CD4-positive, alpha-beta T cell (primary cell): ENCODE measurements at regions not wholly inside any gene's neighbourhood (a gene's known extent, or its start where the extent isn't known, plus 50 kb on each side); places are given as distances from the start of the nearest gene placed in this dataset.

ENCODE experiments used
- ATAC-seq: fragments of 200-7000 bp; cut with Tn5 transposase; one replicate; pipeline ENCODE4 v1.10.0; 2022; ENCODE audit warnings: mild to moderate bottlenecking; ENCODE audit not compliant: poor library complexity
- CTCF ChIA-PET: fragments of 350-600 bp; sonication (Branson Sonifier 250); formaldehyde crosslinking; loops from one replicate; lab custom pipeline; 2021; ENCODE audit warnings: antibody characterized with exemption, inconsistent platforms; lab: Charles Lee
- POLR2A ChIA-PET: fragments of 350-600 bp; sonication (Branson Sonifier 250); formaldehyde crosslinking; loops from one replicate; lab custom pipeline; 2021; ENCODE audit warnings: antibody characterized with exemption, inconsistent platforms; lab: Charles Lee
- DNase-seq, 14 experiments: peaks; one replicate each; pipeline ENCODE4 v3.0.0-alpha.2; 2013 to 2020; ENCODE audit warnings: mixed read lengths in 2 of 14
- H3K27ac ChIP-seq, 2 donors: one replicate each; pipeline versions ENCODE4 v1.5.1 to v1.7.0; 2013; ENCODE audit warnings: low read length in 2 of 2, low read depth in 1 of 2, mild to moderate bottlenecking in 1 of 2
- H3K27me3 ChIP-seq, 2 experiments: 1 replicate in 1 of 2; 2 replicates in 1 of 2; pipeline versions ENCODE4 v1.6.1 to v1.7.0; 2013; ENCODE audit warnings: low read length in 2 of 2, control low read depth in 1 of 2, mild to moderate bottlenecking in 1 of 2, moderate library complexity in 1 of 2; ENCODE audit not compliant: insufficient read depth in 2 of 2, control insufficient read depth in 1 of 2
- H3K36me3 ChIP-seq: one replicate; pipeline ENCODE4 v1.6.1; 2013; ENCODE audit warnings: low read length, control low read depth; ENCODE audit not compliant: insufficient read depth
- H3K4me1 ChIP-seq: one replicate; pipeline ENCODE4 v1.6.1; 2013; ENCODE audit warnings: low read length, control low read depth; ENCODE audit not compliant: insufficient read depth
- H3K4me3 ChIP-seq: one replicate; pipeline ENCODE4 v1.5.1; 2013; ENCODE audit warnings: mild to moderate bottlenecking, low read length, moderate library complexity
- H3K9me3 ChIP-seq, 2 experiments: 1 replicate in 1 of 2; 2 replicates in 1 of 2; pipeline versions ENCODE4 v1.6.1 to v1.7.0; 2013; ENCODE audit warnings: low read length in 2 of 2, mild to moderate bottlenecking in 2 of 2, control low read depth in 1 of 2, moderate library complexity in 1 of 2; ENCODE audit not compliant: control insufficient read depth in 1 of 2, insufficient read depth in 1 of 2
- H3K27ac Mint-ChIP-seq: one replicate; pipeline ENCODE4 v1.8.0; 2020; ENCODE audit warnings: mixed read lengths
- H3K27me3 Mint-ChIP-seq: one replicate; pipeline ENCODE4 v1.8.0; 2021; ENCODE audit warnings: mixed read lengths
- H3K36me3 Mint-ChIP-seq: one replicate; pipeline ENCODE4 v1.8.0; 2021; ENCODE audit warnings: low read depth, mixed read lengths
- H3K4me1 Mint-ChIP-seq: one replicate; pipeline ENCODE4 v1.8.0; 2021; ENCODE audit warnings: low read depth, mixed read lengths
- H3K4me3 Mint-ChIP-seq: one replicate; pipeline ENCODE4 v1.8.0; 2020; ENCODE audit warnings: mild to moderate bottlenecking, mixed read lengths
- H3K9me3 Mint-ChIP-seq: one replicate; pipeline ENCODE4 v1.8.0; 2020; ENCODE audit warnings: mixed read lengths
- CTCF ChIP-seq: fragments of 200-600 bp; IDR thresholded peaks from one replicate; pipeline ENCODE4 v1.8.0; 2022; ENCODE audit warnings: antibody characterized with exemption, mild to moderate bottlenecking
- intact Hi-C, 2 experiments: fragments of 100-400 bp; cut with DNase I in 1 of 2; cut with micrococcal nuclease in 1 of 2; formaldehyde crosslinking; loops; one replicate each; pipeline versions ENCODE4 v1.15.1 to v1.9.0; 2023 to 2025; cut with DNase I, micrococcal nuclease

- no peak for ATAC-seq
- Histone ChIP-seq H3K27me3 (peaks cover 77 to 78% of the 10 kb centered on the region in 2 experiments), H3K27ac (no peak overlapping the region), H3K4me3 (no peak overlapping the region), H3K9me3 (peaks cover 0 to 38% of the 10 kb centered on the region in 2 experiments), H3K4me1 (peaks cover 31% of the 10 kb centered on the region), H3K36me3 (no peaks in the 10 kb centered on the region)
- CTCF ChIA-PET = interaction anchor here (1.1 kb wide), 1 partner anchor 9 kb away, joined by 5 read pairs; no protein-coding TSS in a partner anchor
- intact Hi-C loops = no loop called here
- DNase-seq = no peak
- H3K27me3 Mint-ChIP-seq = peaks cover 95% of the 10 kb centered on the region
- H3K9me3 Mint-ChIP-seq = no peaks in the 10 kb centered on the region
- peaks cover 31% of the 10 kb centered on the region for H3K4me1 Mint-ChIP-seq
- no peak overlapping the region for H3K27ac Mint-ChIP-seq
- no peak for TF ChIP-seq CTCF
- no peaks in the 10 kb centered on the region for H3K36me3 Mint-ChIP-seq
- POLR2A ChIA-PET = no interaction called here
- H3K4me3 Mint-ChIP-seq = no peak overlapping the region
These were observed 56.2 kb upstream of the TMEM33 start for GRCh38 chr4:41878991-41879491.

GRCh38 chr4:41878170-41878969, 56.9 kb upstream of the TMEM33 start:
- DNase-seq (no peak), ATAC-seq (no peak)
- H3K27ac Mint-ChIP-seq = no peak overlapping the region
- Histone ChIP-seq H3K4me1 (peaks cover 31% of the 10 kb centered on the region), H3K36me3 (no peaks in the 10 kb centered on the region), H3K9me3 (peaks cover 0 to 43% of the 10 kb centered on the region in 2 experiments), H3K27ac (no peak overlapping the region), H3K4me3 (no peak overlapping the region), H3K27me3 (peaks cover 83 to 84% of the 10 kb centered on the region in 2 experiments)
- ChIA-PET CTCF (no interaction called here), POLR2A (no interaction called here)
- H3K27me3 Mint-ChIP-seq = peaks cover 95% of the 10 kb centered on the region
- intact Hi-C loops = no loop called here
- H3K9me3 Mint-ChIP-seq = no peaks in the 10 kb centered on the region
- peaks cover 35% of the 10 kb centered on the region for H3K4me1 Mint-ChIP-seq
- TF ChIP-seq CTCF = no peak
- H3K4me3 Mint-ChIP-seq = no peak overlapping the region
- H3K36me3 Mint-ChIP-seq = no peaks in the 10 kb centered on the region

- no peaks in the 10 kb centered on the region for H3K36me3 Mint-ChIP-seq
- Histone ChIP-seq H3K4me3 (no peak overlapping the region), H3K4me1 (peaks cover 21% of the 10 kb centered on the region), H3K36me3 (no peaks in the 10 kb centered on the region), H3K27ac (no peak overlapping the region), H3K9me3 (peaks cover 0 to 44% of the 10 kb centered on the region in 2 experiments), H3K27me3 (peaks cover 84 to 94% of the 10 kb centered on the region in 2 experiments)
- ChIA-PET POLR2A (no interaction called here), CTCF (no interaction called here)
- peaks cover 28% of the 10 kb centered on the region for H3K4me1 Mint-ChIP-seq
- intact Hi-C loops = no loop called here
- ATAC-seq (no peak), DNase-seq (no peak)
- H3K9me3 Mint-ChIP-seq = no peaks in the 10 kb centered on the region
- peaks cover 97% of the 10 kb centered on the region for H3K27me3 Mint-ChIP-seq
- H3K27ac Mint-ChIP-seq = no peak overlapping the region
- H3K4me3 Mint-ChIP-seq = no peak overlapping the region
- no peak for TF ChIP-seq CTCF
These were observed 58.0 kb upstream of the TMEM33 start for GRCh38 chr4:41877020-41877796.
